IPS DF 6.9 (cell line): ENCODE measurements at regions not wholly inside any gene's neighbourhood (a gene's known extent, or its start where the extent isn't known, plus 50 kb on each side); places are given as distances from the start of the nearest gene placed in this dataset.

Experiments used
- DNase-seq: peaks from one replicate; pipeline ENCODE4 v3.0.0-alpha.2; 2013; ENCODE audit warnings: low read depth, low spot score
- H3K27ac ChIP-seq: one replicate; pipeline ENCODE4 v1.5.1; 2013; ENCODE audit warnings: low read length, control low read depth
- H3K27me3 ChIP-seq: 2 replicates; pipeline ENCODE4 v1.6.1; 2013; ENCODE audit warnings: mild to moderate bottlenecking, low read length; ENCODE audit not compliant: control insufficient read depth, insufficient read depth
- H3K36me3 ChIP-seq: 2 replicates; pipeline ENCODE4 v1.6.1; 2013; ENCODE audit warnings: low read length; ENCODE audit not compliant: control insufficient read depth, insufficient read depth
- H3K4me1 ChIP-seq: 2 replicates; pipeline ENCODE4 v1.6.1; 2013; ENCODE audit warnings: low read length; ENCODE audit not compliant: control insufficient read depth, insufficient read depth
- H3K4me3 ChIP-seq: 2 replicates; pipeline ENCODE4 v1.5.1; 2013; ENCODE audit warnings: mild to moderate bottlenecking, low read length
- H3K9me3 ChIP-seq: 2 replicates; pipeline ENCODE4 v1.6.1; 2013; ENCODE audit warnings: low read length, inconsistent platforms; ENCODE audit not compliant: control insufficient read depth, insufficient read depth
- WGBS: extraction: QIAGEN DNeasy Blood & Tissue Kit; methylation state at CpG from one replicate; pipeline ENCODE4 v1.1.7; 2013; ENCODE audit warnings: mixed read lengths, missing lambda C conversion rate; ENCODE audit not compliant: insufficient read length, insufficient coverage; 5-methylcytosine and 5-hydroxymethylcytosine counted together

DNA sequence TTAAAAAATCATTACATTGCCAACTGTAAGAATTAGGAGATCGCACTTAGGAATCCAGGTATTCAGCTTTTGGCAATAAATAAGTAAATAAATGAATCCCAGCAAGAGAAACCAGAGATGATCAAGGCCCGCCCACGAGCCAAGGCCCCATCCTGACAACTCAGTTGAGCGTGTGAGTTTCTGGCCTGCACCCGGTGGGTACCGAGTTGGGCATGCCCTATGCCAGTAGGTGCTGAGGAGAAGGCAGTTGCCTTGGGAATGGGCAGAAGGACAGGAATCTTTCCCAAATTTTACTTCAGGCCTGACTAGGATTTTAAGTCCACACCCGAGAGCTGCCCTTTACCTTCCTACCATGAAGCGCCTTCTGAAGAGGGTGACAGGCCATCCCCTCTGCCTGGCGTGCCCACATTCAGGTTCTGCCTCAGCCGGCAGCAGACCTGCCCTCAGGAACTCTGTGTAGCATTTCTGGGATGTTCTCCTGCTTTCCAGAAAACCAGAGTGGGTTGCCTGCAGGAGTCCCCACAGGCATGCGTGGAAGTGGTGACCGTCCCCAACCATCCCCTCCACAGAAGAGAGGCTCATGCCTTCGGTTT lies 99.3 kb upstream of the ALDH1A3 start:
- Histone ChIP-seq H3K9me3 (no peaks in the 10 kb centered on the region), H3K36me3 (no peaks in the 10 kb centered on the region), H3K4me1 (peaks cover 3% of the 10 kb centered on the region; the same call in 1 of the 2 replicates), H3K27ac (no peak overlapping the region), H3K4me3 (no peak overlapping the region), H3K27me3 (no peaks in the 10 kb centered on the region)
- WGBS: no CpG with 5 or more reads among the region's 13 CpGs
- DNase-seq: no peak

DNA sequence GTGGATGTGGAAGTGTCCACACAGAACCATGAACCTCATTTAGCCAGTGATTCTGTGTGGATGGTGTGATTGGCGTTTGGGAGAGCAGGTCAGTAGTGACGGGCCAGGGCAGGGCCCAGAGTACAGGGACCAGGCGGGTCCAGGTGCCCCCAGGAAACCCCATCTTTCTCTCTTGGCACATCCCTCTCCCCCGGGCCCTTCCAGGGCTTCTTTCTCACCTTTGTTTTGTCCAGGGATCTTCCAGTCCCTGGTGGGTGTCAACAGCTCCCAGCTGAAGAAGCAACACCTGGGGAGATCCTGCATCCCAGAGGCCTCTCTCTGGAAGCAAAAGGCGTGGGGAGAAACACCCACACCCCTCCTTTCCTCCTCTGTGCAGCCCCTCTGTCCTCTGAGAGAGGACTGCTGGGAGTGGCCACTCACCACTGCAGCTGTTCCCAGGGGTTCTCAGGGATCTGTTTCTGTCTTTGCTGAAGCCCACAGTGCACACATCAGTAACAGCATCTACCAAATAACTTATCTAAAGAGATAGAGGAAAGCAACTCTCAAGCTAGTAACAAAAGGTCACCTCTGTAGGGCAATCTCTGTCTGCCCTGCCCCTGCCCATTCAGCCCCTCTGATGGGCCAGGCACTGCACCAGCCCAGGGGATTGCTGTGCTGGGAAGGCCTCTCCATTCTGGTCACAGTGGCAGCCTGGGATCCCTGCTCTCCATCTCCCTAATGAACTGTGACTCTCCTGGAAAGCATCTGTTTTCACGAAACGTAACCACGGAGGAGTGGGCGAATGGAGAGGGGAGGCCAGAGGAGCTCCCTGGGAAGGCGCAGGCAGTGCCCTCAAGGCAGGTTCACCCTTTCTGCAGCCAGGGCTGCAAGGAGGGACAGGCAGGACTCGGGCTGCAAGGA lies 98.3 kb upstream of the ALDH1A3 start:
- Histone ChIP-seq H3K9me3 (no peaks in the 10 kb centered on the region), H3K4me3 (no peak overlapping the region), H3K27ac (no peak overlapping the region), H3K27me3 (no peaks in the 10 kb centered on the region), H3K36me3 (no peaks in the 10 kb centered on the region), H3K4me1 (peaks cover 3% of the 10 kb centered on the region; the same call in 1 of the 2 replicates)
- WGBS: no CpG with 5 or more reads among the region's 11 CpGs
- DNase-seq: no peak

DNA sequence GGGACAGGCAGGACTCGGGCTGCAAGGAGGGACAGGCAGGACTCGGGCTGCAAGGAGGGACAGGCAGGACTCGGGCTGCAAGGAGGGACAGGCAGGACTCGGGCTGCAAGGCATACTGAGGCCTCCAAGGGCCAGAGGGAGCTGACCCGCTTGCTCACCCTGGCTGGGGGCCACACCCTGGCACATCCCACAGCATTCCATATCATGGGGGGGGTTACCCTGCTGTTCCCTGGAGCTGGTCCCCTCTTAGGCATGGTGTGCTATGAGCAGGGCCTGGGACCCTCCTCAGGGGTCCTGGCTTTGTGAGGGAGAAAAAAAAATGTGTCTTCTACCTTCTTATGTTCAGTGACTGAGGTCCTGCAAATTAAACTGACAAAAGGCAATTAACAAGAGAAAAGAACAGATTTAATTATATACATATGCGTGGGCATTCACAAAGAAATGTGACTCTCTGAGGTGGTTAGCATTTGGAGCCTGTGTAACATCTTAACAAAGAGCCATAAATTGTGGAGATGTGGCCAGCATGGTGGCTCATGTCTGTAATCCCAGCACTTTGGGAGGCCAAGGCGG lies 97.6 kb upstream of the ALDH1A3 start:
- Histone ChIP-seq H3K36me3 (no peaks in the 10 kb centered on the region), H3K4me1 (peaks cover 3% of the 10 kb centered on the region; the same call in 1 of the 2 replicates), H3K4me3 (no peak overlapping the region), H3K9me3 (no peaks in the 10 kb centered on the region), H3K27ac (no peak overlapping the region), H3K27me3 (no peaks in the 10 kb centered on the region)
- WGBS: no CpG with 5 or more reads among the region's 7 CpGs
- peak; percentile 9 for DNase-seq

DNA sequence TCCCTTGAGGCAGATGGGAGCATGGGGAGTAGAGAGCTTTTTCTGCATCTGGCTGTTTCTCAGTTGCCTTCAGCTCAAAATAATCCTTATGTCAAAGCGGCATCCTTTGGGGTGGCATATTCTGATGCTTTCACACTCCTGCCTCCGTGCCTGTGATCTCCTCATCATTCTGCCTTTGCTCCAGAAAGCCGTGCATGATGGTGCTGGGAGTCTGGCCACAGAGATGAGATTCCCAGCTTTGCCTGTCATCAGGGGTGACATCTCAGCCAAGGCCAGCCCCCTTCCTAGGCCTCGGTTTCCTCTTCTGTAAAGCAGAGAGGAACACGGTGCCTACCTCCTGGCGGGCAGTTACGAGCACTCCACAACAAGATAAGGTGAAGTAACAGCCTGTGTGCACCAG lies 96.3 kb upstream of the ALDH1A3 start:
- H3K4me3 ChIP-seq: no peak overlapping the region
- WGBS: no CpG with 5 or more reads among the region's 7 CpGs
- no peaks in the 10 kb centered on the region for H3K27me3 ChIP-seq
- no peaks in the 10 kb centered on the region for H3K36me3 ChIP-seq
- no peak overlapping the region for H3K27ac ChIP-seq
- peaks cover 3% of the 10 kb centered on the region; the same call in 1 of the 2 replicates for H3K4me1 ChIP-seq
- DNase-seq: no peak
- H3K9me3 ChIP-seq: no peaks in the 10 kb centered on the region

DNA sequence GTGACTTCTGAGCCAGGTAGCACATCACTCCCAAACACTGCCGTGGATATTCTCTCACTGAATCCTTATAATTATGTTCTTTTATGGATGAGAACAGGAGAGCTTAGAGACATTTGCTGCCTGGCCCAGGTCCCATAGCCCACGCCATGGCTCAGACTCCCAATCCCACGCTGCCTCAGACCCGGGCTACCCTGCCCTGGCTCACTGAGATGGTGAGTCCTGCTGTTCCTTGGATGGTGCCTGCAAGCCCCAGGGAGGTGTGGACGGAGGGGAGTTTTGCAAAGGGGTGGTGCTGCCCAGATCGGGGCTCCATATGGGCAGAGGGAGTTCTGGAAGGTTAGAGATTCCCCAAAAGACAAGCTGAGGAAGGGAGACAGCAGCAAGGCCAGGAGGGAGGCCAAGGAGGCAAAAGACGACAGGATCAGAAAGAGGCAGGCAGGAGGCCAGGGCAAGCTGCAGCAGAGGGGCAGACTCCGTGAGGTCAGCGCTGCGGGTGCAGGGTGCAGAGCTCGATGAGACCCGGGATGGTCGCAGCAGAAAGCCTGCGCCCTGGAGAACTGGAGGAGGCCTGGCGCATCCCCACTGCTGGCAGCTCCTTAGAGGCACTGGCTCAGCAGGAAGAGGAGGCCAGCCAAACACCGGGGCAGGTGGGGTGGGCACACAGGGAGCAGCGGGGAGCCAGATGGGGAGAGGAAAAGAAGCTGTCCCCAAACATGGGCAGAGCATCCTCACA lies 95.7 kb upstream of the ALDH1A3 start:
- peaks cover 3% of the 10 kb centered on the region; the same call in 1 of the 2 replicates for H3K4me1 ChIP-seq

DNA sequence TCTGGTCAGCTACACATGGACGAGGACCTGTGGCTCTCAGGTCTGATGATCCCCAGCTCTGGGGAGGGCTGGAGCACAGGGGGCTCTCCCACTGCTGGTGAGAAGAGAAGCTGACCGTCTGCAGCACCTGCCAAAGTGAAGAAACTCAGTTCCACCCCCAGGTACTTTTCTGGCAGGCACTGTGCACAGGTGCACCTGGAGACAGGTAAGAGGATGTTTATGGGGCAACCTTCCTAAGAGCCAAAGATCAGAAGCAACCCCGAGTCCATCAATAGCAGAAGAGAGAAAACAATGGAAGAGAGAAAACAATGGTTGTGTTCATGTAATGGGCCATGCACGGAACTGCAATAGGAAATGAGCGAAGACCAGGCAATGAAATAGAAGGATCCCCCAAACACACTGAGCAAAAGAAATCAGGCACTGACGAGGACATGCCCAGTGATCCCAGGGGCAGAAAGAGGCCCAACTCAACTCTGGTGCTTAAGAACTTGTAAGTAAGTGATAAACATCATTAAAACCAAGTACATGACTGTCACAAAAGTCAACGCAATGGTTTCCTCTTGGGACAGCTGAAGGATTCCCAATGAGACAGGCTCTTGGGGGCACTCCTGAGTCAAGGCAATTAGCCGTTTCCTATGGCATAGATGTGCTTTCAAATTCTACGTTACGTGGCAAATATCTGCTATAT lies 95.0 kb upstream of the ALDH1A3 start:
- Histone ChIP-seq H3K4me1 (peaks cover 3% of the 10 kb centered on the region; the same call in 1 of the 2 replicates), H3K4me3 (no peak overlapping the region), H3K27ac (no peak overlapping the region), H3K9me3 (no peaks in the 10 kb centered on the region), H3K36me3 (no peaks in the 10 kb centered on the region), H3K27me3 (no peaks in the 10 kb centered on the region)
- no peak for DNase-seq
- no CpG with 5 or more reads among the region's 10 CpGs for WGBS

More for the DNA sequence above, 95.7 kb upstream of the ALDH1A3 start:
- WGBS: no CpG with 5 or more reads among the region's 17 CpGs
- Histone ChIP-seq H3K4me3 (no peak overlapping the region), H3K27ac (no peak overlapping the region), H3K9me3 (no peaks in the 10 kb centered on the region), H3K36me3 (no peaks in the 10 kb centered on the region), H3K27me3 (no peaks in the 10 kb centered on the region)
- DNase-seq: no peak

DNA sequence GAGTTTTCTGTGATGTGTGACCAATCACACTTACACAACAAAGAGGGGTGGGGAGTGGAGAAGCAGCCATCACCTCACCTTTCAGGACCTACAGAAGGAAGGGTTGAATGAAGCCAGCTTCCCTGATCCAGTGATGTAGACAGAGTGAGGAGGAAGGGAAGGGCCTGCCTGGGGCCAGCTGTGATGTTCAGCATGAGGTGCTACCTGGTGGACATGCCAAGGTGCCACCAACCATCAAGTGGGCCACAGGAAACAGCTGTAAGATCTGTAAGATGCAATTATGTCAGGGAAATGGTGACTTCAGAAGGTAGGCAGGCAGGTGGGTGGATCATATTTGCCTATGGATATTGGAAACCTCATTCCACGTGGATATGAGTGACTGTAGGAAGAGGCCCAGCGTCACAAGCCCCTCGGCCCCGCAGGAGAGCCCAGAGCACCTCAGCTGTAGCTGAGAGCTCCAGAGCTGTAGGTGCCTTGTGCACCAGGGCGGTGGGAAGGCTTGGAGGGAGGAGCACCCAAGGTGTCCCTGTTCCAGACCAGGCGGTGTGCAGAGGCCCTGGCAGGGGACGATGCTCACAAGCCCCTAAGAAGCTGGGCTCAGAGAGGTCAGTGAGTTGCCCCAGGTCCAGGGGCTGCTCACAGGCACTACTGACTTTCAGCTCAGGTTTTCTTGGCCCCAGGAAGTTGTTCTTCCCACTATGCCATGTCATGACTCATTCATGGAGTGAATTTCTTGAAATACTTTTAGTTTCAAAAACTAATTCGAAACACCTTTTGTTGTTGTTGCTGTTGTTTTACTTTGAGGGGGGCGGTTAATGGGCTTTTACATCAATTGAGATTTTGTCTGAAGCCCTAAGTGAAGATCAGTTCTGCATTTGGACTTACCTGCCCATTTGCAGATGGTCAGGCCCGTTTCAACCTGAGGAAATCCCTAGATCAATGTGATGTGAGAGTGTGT lies 94.2 kb upstream of the ALDH1A3 start:
- no peaks in the 10 kb centered on the region for H3K9me3 ChIP-seq
- H3K4me1 ChIP-seq: peaks cover 3% of the 10 kb centered on the region; the same call in 1 of the 2 replicates
- H3K27ac ChIP-seq: no peak overlapping the region
- DNase-seq: no peak
- WGBS: no CpG with 5 or more reads among the region's 10 CpGs
- H3K27me3 ChIP-seq: no peaks in the 10 kb centered on the region
- H3K36me3 ChIP-seq: no peaks in the 10 kb centered on the region
- no peak overlapping the region for H3K4me3 ChIP-seq

DNA sequence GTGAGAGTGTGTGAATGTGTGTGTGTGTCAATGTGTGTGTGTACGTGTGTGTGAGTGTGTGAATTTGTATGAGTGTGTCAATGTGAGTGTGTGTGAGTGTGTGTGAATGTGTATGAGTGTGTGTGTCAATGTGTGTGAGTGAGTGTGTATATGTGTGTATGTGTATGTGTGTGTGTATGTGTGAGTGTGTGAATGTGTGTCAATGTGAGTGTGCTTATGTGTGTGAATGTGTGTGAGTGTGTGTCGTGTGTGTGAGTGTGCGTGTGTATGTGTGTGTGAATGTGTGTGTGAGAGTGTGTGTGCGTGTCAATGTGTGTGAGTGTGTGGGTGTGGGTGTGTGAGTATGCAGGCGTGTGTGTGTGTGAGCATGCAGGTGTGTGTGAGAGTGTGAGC lies 93.5 kb upstream of the ALDH1A3 start:
- Histone ChIP-seq H3K27ac (no peak overlapping the region), H3K36me3 (no peaks in the 10 kb centered on the region), H3K4me3 (no peak overlapping the region), H3K4me1 (peaks cover 3% of the 10 kb centered on the region; the same call in 1 of the 2 replicates), H3K9me3 (no peaks in the 10 kb centered on the region), H3K27me3 (no peaks in the 10 kb centered on the region)
- WGBS: 100% methylated on average over 4 of the region's 5 CpGs
- DNase-seq: no peak

DNA sequence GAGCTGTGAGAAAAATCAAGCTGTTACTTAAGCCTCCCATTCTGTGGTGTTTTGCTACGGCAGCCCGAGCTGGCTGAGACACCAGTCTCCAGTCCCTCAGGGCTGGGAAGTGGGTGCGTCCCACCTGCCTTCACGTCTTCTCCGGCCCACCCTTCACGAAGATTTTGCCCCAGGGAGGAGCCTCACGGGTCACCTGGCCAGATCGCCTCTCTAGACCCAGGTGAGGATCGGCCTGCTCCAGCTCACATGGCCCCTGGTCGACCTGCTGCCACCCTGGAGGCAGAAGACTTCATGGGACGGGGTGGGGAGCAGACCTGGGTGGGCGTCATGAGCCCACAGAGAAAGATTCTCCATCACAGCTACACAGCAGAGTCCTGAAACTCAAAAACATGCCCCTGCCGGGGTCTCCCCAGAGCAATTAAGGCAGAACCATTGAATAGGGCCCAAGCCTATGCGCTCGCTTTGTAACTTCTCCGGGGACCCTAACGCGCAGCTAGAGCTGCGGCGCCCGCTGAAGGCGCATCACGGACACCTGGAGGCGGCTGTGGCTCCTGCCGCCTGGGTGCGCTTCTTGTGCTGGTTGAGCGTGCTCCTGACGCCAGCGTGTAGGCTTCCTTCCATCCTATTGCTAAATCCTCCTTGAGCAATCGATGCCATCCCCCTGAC lies 92.6 kb upstream of the ALDH1A3 start:
- no peaks in the 10 kb centered on the region for H3K27me3 ChIP-seq
- H3K9me3 ChIP-seq: no peaks in the 10 kb centered on the region
- DNase-seq: no peak
- no peaks in the 10 kb centered on the region for H3K36me3 ChIP-seq
- peaks cover 2% of the 10 kb centered on the region; the same call in 1 of the 2 replicates for H3K4me1 ChIP-seq
- no peak overlapping the region for H3K4me3 ChIP-seq
- no CpG with 5 or more reads among the region's 30 CpGs for WGBS
- no peak overlapping the region for H3K27ac ChIP-seq
